ENCODE measurements at regions not wholly inside any gene's neighbourhood (a gene's known extent, or its start where the extent isn't known, plus 50 kb on each side); places are given as distances from the start of the nearest gene placed in this dataset.

- no peak for TF ChIP-seq PRDM10 (tag by site-specific recombination; IDR thresholded peaks at IDR 0.05)
Observed at GRCh38 chr1:199015799-199016198, 377.0 kb downstream of the PTPRC start (continued).

GRCh38 chr1:199018471-199019135, 379.8 kb downstream of the PTPRC start:
- H3K27ac ChIP-seq (ENCODE audit: extremely low read depth, low read depth, low read length), result no peak overlapping the region
- no peak for TF ChIP-seq ZNF549 (tag by site-specific recombination; IDR thresholded peaks at IDR 0.05)
- TF ChIP-seq ZNF548 (tag by site-specific recombination; IDR thresholded peaks at IDR 0.05), result no peak
- no peak for TF ChIP-seq ZNF670 (tag by site-specific recombination; IDR thresholded peaks at IDR 0.05; ENCODE audit: low read depth)
- TF ChIP-seq ZNF302 (tag by site-specific recombination; IDR thresholded peaks at IDR 0.05; ENCODE audit: low read depth), result no peak
- TF ChIP-seq REST (tag by site-specific recombination; IDR thresholded peaks at IDR 0.05), result no peak
- TF ChIP-seq ZNF202 (tag by site-specific recombination; IDR thresholded peaks at IDR 0.05; ENCODE audit: borderline replicate concordance), result no peak
- no peak for TF ChIP-seq SCRT2 (tag by site-specific recombination; IDR thresholded peaks at IDR 0.05)
- TF ChIP-seq ZBTB44 (tag by site-specific recombination; IDR thresholded peaks at IDR 0.05), result no peak
- no peak for TF ChIP-seq ZNF121 (tag by site-specific recombination; IDR thresholded peaks at IDR 0.05)

GRCh38 chr1:199020051-199020450, 381.2 kb downstream of the PTPRC start:
- Histone ChIP-seq H3K27ac (ENCODE audit: extremely low read depth, low read depth, low read length) (no peak overlapping the region), H3K36me3 (ENCODE audit: control insufficient read depth in 2 of 2, insufficient read depth in 1 of 2, low read length in 2 of 2) (no peaks in the 10 kb centered on the region), H3K4me1 (ENCODE audit: control insufficient read depth, insufficient read depth, low read length) (no peaks in the 10 kb centered on the region), H3K4me3 (ENCODE audit: low read depth, low read length) (no peak overlapping the region), H3K9me3 (ENCODE audit: control insufficient read depth, insufficient read depth, low read depth, low read length) (no peaks in the 10 kb centered on the region)
- TF ChIP-seq ZNF660 (tag by site-specific recombination; IDR thresholded peaks at IDR 0.05), result no peak
- no peak for TF ChIP-seq ZFP41 (tag by site-specific recombination; IDR thresholded peaks at IDR 0.05; ENCODE audit: borderline replicate concordance)
- no peak for TF ChIP-seq ZBTB10 (tag by site-specific recombination; IDR thresholded peaks at IDR 0.05)
- CTCF ChIA-PET, result no interaction called here
- POLR2A ChIA-PET, result no interaction called here

More at GRCh38 chr1:199018471-199019135, 379.8 kb downstream of the PTPRC start:
- H3K36me3 ChIP-seq (ENCODE audit: control insufficient read depth in 2 of 2, insufficient read depth in 1 of 2, low read length in 2 of 2), result no peaks in the 10 kb centered on the region
- POLR2A ChIA-PET, result no interaction called here
- CTCF ChIA-PET, result interaction anchor here (0.5 kb wide), 1 partner anchor 7 kb away, joined by 3 read pairs; no protein-coding TSS in a partner anchor
- H3K4me3 ChIP-seq (ENCODE audit: low read depth, low read length), result no peak overlapping the region
- H3K4me1 ChIP-seq (ENCODE audit: control insufficient read depth, insufficient read depth, low read length), result no peaks in the 10 kb centered on the region
- no peaks in the 10 kb centered on the region for H3K9me3 ChIP-seq (ENCODE audit: control insufficient read depth, insufficient read depth, low read depth, low read length)

Measured in HEK293 (cell line).